Breast epithelium (tissue), 3 donors: ENCODE measurements at regions not wholly inside any gene's neighbourhood (a gene's known extent, or its start where the extent isn't known, plus 50 kb on each side); places are given as distances from the start of the nearest gene placed in this dataset.

Experiments
- POLR2A ChIP-seq: fragments of 450-650 bp; IDR thresholded peaks from one replicate; pipeline ENCODE4 v1.6.1; 2016; ENCODE audit warnings: antibody characterized with exemption, mild to moderate bottlenecking, moderate library complexity
- TF ChIP-seq, protein P1 (sequence below), 3 donors: fragments of 450-650 bp; IDR thresholded peaks; one replicate each; pipeline ENCODE4 v1.5.1; 2016 to 2017; ENCODE audit warnings: antibody characterized with exemption in 3 of 3, mild to moderate bottlenecking in 3 of 3, moderate library complexity in 3 of 3

DNA sequence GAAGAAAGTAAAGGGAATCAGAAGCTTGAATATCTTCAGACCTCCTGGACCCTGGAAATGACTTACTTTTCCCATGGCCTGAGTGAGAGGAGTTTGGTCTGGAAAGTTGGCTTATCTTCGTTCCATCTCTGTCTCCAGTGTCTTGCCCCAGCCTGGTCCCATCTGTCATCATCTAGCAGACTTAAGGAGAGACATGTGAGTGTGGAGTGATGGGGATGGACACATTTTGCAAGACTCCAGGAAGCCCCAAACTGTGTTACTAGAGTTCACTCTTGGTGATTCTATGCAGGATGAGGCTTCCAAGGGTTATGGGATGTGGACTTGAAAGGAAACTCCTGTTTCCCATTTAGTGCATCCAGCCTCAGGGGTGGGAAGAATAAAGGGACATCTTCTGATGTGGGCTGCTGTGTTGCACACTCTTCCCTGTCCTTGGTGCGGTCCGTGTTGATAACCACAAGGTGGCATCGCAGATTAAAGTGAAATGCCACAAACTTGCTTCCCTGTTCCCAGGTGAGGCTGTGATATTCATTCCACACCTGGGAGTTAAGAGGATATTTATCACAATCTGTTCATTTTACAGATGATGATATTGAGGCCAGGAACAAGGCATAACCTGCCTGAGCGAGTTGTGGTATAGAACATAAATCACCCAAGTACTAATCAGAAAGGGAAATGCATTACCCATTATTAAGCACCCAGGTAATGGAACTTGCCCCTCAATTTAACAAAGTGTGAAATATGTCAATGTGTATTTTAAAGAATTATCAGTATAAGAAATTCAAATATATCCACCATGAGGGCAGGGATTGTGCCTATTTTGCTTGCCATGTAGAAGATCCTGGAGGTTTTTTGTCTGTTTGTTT is 269.9 kb upstream of the PAPPA start:
- TF ChIP-seq POLR2A: no peak
- TF ChIP-seq, protein P1, sequence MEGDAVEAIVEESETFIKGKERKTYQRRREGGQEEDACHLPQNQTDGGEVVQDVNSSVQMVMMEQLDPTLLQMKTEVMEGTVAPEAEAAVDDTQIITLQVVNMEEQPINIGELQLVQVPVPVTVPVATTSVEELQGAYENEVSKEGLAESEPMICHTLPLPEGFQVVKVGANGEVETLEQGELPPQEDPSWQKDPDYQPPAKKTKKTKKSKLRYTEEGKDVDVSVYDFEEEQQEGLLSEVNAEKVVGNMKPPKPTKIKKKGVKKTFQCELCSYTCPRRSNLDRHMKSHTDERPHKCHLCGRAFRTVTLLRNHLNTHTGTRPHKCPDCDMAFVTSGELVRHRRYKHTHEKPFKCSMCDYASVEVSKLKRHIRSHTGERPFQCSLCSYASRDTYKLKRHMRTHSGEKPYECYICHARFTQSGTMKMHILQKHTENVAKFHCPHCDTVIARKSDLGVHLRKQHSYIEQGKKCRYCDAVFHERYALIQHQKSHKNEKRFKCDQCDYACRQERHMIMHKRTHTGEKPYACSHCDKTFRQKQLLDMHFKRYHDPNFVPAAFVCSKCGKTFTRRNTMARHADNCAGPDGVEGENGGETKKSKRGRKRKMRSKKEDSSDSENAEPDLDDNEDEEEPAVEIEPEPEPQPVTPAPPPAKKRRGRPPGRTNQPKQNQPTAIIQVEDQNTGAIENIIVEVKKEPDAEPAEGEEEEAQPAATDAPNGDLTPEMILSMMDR (IDR thresholded peaks at IDR 0.05): peak; percentile 14 to 41 (median 40)
